Erythroblast (primary cell): ENCODE measurements at regions not wholly inside any gene's neighbourhood (a gene's known extent, or its start where the extent isn't known, plus 50 kb on each side); places are given as distances from the start of the nearest gene placed in this dataset.
"Not testable (repeated sequence)": the region's sequence is repeated elsewhere in the genome, so short reads cannot be mapped to it uniquely, and the experiment has no call there.

ENCODE experiments used
- GATA1 ChIP-seq: IDR thresholded peaks from 2 replicates; pipeline ENCODE4 v1.6.1; 2011; ENCODE audit warnings: low read depth, mild to moderate bottlenecking, control low read depth, low read length, moderate library complexity
- POLR2A ChIP-seq: IDR thresholded peaks from 2 replicates; pipeline ENCODE4 v1.6.1; 2011; ENCODE audit warnings: mild to moderate bottlenecking, low read length

DNA sequence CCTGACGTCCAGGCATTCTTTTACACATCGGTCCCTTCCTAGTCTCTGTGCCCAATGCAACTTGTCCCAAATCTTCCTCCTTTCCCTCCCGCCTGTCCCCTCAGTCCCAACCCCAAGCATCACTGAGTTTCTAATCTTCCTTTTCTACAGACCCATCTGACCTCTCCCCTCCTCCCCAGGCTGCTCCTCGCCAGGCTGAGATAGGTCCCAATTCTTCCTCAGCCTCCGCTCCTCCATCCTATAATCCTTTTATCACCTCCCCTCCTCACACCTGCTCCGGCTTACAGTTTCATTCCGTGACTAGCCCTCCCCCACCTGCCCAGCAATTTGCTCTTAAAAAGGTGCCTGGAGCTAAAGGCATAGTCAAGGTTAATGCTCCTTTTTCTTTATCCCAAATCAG is 323.1 kb upstream of the LMCD1 start:
- not testable (repeated sequence) for TF ChIP-seq POLR2A, GATA1
